ENCODE measurements at regions not wholly inside any gene's neighbourhood (a gene's known extent, or its start where the extent isn't known, plus 50 kb on each side); places are given as distances from the start of the nearest gene placed in this dataset.

- TF ChIP-seq CTCF (IDR thresholded peaks at IDR 0.05; ENCODE audit: low read depth, low read length) (no peak), EZH2phosphoT487 (IDR thresholded peaks at IDR 0.05; ENCODE audit: low read depth) (no peak)
These were observed 56.7 kb upstream of the SLC44A1 start for GRCh38 chr9:105187781-105188180.
